ENCODE measurements at regions not wholly inside any gene's neighbourhood (a gene's known extent, or its start where the extent isn't known, plus 50 kb on each side); places are given as distances from the start of the nearest gene placed in this dataset.

DNA sequence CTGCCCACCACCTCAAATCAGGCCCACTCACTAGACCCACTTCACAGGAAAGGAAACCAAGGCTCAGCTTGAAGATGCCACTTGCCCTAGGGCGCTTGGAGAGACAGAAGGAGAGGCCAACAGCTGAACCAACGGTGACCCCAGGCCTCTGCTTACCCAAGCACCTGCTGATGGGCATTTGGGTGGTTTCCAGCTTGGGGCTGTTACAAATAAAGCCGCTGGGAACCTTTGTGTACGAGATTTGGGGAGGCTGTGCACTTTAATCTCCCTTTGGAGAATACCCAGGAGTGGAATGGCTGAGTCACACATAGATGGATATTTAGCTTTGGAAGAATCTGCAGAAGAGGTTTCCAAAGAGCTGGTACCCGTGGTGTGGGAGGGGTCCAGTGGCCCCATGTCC lies 50.9 kb upstream of the LINC01488 start:
- no peak for FAIRE-seq
- no peak overlapping the region for H3K4me3 ChIP-seq (replicated peaks in 1 of 3; ENCODE audit: insufficient read depth in 1 of 3, low read depth in 1 of 3, low read length in 3 of 3)
- CTCF ChIA-PET, result interaction anchor here (1.9 kb wide), 1 partner anchor 299 kb away, joined by 5 read pairs; no protein-coding TSS in a partner anchor

More for the DNA sequence above, 50.9 kb upstream of the LINC01488 start:
- POLR2A ChIA-PET, result interaction anchor here (0.6 kb wide), 1 partner anchor 170 kb away, joined by 4 read pairs; no protein-coding TSS in a partner anchor
- H3K36me3 ChIP-seq (ENCODE audit: control insufficient read depth in 2 of 2, extremely low read depth in 1 of 2, insufficient read depth in 2 of 2, low read length in 2 of 2), result no peaks in the 10 kb centered on the region
- H3K79me2 ChIP-seq (ENCODE audit: control insufficient read depth, insufficient read depth, low read length), result no peaks in the 10 kb centered on the region
- H2AFZ ChIP-seq (ENCODE audit: low read depth, low read length), result no peak overlapping the region
- no peaks in the 10 kb centered on the region for H4K20me1 ChIP-seq (replicated peaks; ENCODE audit: control insufficient read depth, extremely low read depth, insufficient read depth, low read length)
- no peak for DNase-seq (ENCODE audit: low read depth, low spot score)
- H3K27ac ChIP-seq (ENCODE audit: insufficient read depth, low read depth, low read length), result no peak overlapping the region
- H3K4me1 ChIP-seq (ENCODE audit: control insufficient read depth, extremely low read depth, insufficient read depth, low read length), result no peaks in the 10 kb centered on the region
- no peak overlapping the region for H3K9ac ChIP-seq (replicated peaks; ENCODE audit: extremely low read depth, insufficient read depth, low read length)
- H3K27me3 ChIP-seq (ENCODE audit: control insufficient read depth in 2 of 2, insufficient read depth in 2 of 2, low read length in 2 of 2), result no peaks in the 10 kb centered on the region
- H3K4me2 ChIP-seq (ENCODE audit: insufficient read depth, low read length), result no peak overlapping the region
- no peaks in the 10 kb centered on the region for H3K9me1 ChIP-seq (replicated peaks; ENCODE audit: control insufficient read depth, extremely low read depth, insufficient read depth, low read length)
- intact Hi-C loops (cut with micrococcal nuclease), result no loop called here
- dilution Hi-C loops (cut with MboI; ENCODE audit: extremely low pct_ligation_motif_present, low sequenced_read_pairs), result no loop called here
- no peaks in the 10 kb centered on the region for H3K9me3 ChIP-seq (replicated peaks; ENCODE audit: control insufficient read depth, insufficient read depth, low read length)
- no TSS peak for BruUV-seq (replicated peaks)
- TF ChIP-seq, protein P1, sequence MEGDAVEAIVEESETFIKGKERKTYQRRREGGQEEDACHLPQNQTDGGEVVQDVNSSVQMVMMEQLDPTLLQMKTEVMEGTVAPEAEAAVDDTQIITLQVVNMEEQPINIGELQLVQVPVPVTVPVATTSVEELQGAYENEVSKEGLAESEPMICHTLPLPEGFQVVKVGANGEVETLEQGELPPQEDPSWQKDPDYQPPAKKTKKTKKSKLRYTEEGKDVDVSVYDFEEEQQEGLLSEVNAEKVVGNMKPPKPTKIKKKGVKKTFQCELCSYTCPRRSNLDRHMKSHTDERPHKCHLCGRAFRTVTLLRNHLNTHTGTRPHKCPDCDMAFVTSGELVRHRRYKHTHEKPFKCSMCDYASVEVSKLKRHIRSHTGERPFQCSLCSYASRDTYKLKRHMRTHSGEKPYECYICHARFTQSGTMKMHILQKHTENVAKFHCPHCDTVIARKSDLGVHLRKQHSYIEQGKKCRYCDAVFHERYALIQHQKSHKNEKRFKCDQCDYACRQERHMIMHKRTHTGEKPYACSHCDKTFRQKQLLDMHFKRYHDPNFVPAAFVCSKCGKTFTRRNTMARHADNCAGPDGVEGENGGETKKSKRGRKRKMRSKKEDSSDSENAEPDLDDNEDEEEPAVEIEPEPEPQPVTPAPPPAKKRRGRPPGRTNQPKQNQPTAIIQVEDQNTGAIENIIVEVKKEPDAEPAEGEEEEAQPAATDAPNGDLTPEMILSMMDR (IDR thresholded peaks at IDR 0.05; ENCODE audit: extremely low read depth in 1 of 2, insufficient read depth in 1 of 2, low read depth in 1 of 2, low read length in 2 of 2), result no peak
- TF ChIP-seq FOS (IDR thresholded peaks at IDR 0.05; ENCODE audit: borderline replicate concordance, insufficient read depth, low read length) (no peak), EZH2 (IDR thresholded peaks at IDR 0.05; ENCODE audit: borderline replicate concordance, low read depth, low read length, severe bottlenecking) (no peak), MYC (IDR thresholded peaks at IDR 0.05; ENCODE audit: low read depth, low read length) (no peak), POLR2AphosphoS5 (IDR thresholded peaks at IDR 0.05; ENCODE audit: insufficient read depth, low read depth, low read length) (no peak), MAX (IDR thresholded peaks at IDR 0.05; ENCODE audit: insufficient read depth, insufficient read length) (no peak), GATA2 (IDR thresholded peaks at IDR 0.05; ENCODE audit: insufficient read depth, insufficient read length, low read depth, low read length) (no peak)
